Activated T-helper 1 cell treated with Interleukin-2 at 50 U/mL for 16 hours (primary cell): ENCODE measurements at regions not wholly inside any gene's neighbourhood (a gene's known extent, or its start where the extent isn't known, plus 50 kb on each side); places are given as distances from the start of the nearest gene placed in this dataset.

Experiments
- DNase-seq: peaks from one replicate; pipeline ENCODE4 v3.0.0-alpha.2; 2020; ENCODE audit warnings: low read depth

DNA sequence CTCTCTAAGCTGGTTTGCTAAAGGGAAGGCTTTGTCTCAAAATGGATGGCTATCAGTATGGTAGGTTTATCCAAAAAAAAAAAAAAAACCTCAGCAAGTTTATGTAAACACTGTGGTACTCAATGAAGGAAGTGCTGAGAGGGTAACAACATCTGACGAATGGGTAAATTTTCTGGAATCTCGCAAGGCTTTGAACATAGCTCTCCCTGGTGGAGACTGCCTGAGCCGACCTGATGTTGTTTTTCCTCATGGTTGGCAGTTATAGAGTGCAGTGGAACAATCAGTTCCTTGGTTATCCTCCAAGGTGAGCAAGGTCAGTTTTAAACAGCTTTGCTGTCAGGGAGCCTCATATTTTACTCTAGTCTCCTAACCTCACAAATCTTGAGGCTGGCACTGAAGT, 94.6 kb downstream of the ZPLD1 start:
- no peak for DNase-seq

GRCh38 chr3:102530415-102531181, 95.8 kb downstream of the ZPLD1 start:
- DNase-seq = no peak

DNA sequence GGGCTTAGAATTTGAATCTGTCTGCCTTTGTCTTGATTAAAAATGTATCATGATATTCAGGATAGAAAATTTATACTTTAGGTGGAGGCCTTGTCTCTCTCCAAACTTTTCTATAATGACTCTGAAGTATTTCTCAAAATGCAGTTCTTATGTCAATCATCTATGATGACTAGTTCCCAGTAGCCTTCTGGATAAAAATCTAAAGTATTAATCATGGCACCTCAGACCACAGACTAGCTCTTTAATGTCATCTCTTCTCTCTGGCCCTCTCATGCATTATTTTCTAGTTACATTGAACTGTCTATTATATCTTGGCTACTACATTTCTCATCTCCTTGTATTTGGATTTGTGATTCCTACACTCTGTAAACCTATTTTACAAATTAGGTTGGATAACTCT, 96.9 kb downstream of the ZPLD1 start:
- no peak for DNase-seq

GRCh38 chr3:102532901-102533300, 98.1 kb downstream of the ZPLD1 start:
- DNase-seq = no peak

DNA sequence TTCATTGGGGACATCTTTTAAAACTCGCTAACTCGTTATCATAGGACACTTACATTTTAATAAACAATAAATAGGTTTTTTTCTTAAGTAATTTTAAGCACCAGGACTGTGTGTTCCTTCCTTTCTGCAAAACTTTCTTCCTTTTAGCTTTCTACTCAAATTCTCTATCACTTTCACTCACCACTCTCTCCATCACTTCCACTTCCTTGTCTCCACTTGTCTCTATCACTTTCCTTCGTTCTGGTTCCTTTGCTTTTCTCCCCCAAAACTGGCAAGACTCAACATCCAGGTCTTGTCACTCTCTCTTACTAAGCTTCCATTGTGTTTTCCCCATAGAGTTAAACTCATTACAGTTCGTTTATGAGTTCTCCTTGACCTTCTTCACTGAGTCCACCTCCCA, 99.0 kb downstream of the ZPLD1 start:
- no peak for DNase-seq

DNA sequence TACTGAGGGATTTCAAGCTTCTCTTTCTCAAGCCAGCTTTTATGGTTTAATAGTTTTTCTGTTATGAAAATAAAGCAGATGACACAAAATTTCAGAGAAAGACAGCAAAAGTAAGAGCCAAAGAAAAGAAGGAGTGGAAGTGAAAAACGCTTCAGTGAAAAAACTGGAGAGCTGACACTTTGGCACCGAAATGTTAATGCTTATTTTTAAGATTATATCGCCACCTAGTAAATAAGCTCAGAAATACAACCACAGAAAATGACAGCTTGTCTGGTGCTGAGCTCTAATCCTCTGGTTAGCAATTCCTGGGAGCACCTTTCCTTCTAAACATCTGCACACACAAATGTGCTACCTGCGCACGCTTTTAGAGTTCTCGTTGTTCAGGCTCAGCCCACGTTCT, 101.6 kb downstream of the ZPLD1 start:
- no peak for DNase-seq

GRCh38 chr3:102537123-102537522, 102.3 kb downstream of the ZPLD1 start:
- DNase-seq = no peak

DNA sequence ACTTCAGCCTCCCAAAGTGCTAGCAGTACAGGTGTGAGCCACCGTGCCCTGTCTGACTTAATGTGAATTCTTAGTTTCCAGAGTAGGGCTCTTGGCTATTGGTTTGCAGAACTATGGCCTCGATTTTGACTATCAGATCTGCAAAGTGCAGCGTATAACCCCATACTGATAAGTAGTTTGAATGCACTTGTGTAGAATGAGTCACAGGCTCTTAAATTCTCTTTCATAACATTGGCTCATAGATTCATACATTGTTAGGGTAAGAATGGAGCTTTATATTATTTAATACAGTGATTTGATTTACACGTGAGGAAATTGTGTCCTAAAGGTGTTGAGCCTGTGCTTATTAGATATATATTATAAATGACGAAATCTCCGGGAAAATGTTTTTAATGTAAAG, 109.9 kb downstream of the ZPLD1 start:
- DNase-seq = no peak

DNA sequence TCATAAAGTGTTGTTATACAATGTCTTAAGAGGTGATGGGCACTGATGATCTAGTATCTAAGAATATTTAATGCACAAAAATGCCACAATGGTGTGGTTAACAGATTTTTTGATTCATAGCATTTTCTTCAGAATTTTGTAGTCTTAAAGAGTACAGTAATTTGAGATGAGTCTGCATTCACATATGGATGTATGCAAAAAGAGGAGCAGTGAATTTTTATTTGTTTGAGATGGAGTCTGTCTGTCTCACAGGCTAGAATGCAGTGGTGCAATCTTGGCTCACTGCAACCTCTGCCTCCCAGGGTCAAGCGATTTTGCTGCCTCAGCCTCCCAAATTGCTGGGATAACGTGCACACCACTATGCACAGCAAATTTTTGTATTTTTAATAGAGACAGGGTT, 110.5 kb downstream of the ZPLD1 start:
- no peak for DNase-seq

DNA sequence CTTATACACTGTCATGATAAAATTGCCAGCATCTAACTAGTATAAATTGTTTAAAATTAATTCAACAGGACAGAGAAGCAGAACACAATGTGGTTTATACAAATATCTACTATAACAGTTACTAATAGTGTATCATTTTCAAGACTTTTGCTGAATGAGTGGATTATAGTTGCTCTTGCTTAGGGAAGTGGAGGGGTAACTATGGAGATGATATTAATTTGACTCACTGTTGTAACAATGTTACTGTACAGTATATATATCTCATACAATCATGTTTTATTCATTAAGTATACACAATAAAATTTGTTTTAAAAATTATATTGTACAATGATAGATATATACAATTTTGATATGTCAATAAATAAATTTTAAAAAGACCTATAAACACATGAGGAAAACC, 119.1 kb downstream of the ZPLD1 start:
- DNase-seq = no peak

- DNase-seq = no peak
These were observed 135.7 kb downstream of the ZPLD1 start for GRCh38 chr3:102570511-102570910.

DNA sequence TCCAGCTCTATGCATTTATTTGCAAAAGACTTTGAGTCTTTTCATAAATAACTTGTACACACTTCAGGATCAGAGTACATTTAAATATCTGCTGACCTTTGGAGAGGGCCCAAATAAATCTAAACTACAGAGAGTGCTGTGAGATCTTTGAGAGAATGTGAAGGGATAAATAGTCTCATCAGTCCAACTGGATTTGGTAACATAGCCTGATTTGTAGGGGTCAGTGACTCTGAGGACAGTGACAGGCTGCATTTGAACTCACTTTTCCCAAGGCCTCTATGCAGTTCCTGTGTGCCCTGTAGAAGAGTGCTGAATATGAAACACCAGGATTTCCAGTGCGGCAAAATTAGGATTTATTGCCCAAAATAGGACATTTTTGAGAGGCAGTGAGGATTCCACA, 136.2 kb downstream of the ZPLD1 start:
- DNase-seq = no peak

- DNase-seq = no peak
These were observed 137.0 kb downstream of the ZPLD1 start for GRCh38 chr3:102571720-102572384.

DNA sequence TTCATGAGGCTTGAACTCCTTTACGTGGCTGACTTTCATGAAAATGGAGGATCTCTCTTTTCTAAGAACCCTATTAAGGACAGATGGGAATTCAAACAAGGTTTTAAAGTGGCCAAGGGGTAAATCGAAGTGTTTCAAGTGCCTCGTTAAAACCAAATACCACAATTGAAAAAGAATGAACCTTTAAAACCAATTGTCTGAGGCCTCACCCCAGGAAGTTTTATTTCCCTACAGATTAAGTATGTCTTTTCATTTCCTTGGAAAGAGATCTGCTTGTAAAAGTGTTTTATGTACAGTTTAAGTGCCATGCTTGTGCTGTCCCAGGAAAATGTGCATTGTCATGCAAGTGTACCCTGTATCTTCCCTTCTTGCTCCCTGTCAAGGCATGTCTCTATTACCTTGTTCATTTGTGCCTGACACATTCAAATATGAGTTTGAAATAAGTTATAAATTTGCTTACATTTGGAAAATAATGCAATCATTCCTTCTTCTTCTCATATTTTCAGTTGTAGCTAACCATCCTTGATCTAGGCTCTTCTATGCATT, 138.7 kb downstream of the ZPLD1 start:
- DNase-seq = no peak

DNA sequence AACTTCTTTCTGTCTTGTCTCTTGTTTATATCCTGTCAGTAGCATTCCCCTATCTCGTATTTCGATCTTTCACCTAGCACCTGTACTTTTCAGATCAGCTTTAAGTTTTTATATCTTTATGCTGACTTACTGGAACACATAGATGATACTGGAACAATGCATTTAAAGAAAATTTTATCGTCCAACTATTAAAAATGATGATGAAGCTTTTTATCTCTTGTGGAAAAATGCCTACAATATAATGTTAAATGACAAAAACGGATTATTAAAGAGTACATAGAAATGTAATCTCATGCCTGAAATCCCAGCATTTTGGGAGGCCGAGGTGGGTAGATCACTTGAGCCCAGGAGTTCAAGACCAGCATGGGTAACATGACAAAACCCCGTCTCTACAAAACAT, 139.5 kb downstream of the ZPLD1 start:
- no peak for DNase-seq

DNA sequence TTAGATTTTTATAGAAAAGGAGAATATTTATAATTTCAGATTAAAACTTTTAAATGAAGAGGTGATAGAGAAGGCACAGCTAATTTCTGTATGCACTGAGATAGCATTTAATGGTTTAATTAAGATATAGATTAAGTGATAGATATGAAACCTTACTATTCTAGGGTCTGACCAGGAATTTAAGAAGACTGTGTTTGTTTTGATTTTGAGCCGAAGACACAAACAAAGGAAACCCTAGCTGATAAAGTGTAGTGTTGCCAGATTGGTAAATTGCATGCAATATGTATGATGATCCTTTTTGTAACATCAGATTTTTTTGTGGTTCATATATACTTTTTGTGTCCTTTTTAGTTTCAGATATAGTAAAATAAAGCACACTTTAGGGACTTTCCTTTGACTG, 141.8 kb downstream of the ZPLD1 start:
- DNase-seq = no peak

- DNase-seq = no peak
These were observed 142.4 kb downstream of the ZPLD1 start for GRCh38 chr3:102577082-102577789.

DNA sequence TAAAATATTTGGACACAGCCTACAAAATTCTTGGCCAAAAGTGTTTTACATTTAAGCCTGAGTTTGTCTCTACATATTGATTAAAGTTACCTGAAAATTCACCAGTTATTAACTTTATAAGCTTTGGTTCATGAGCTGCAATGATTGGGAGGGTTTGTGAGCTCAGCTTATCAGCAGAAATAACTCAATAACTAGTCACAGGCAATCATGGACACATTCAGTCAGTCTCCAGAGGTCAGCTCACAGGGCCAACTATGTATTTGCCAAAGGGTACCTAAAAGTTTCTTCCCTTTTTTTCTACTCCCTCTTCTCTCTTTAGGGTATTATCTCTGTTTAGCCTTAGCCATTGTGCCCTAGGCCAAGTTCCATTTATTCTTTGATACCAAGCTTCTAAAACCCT, 145.9 kb downstream of the ZPLD1 start:
- no peak for DNase-seq

DNA sequence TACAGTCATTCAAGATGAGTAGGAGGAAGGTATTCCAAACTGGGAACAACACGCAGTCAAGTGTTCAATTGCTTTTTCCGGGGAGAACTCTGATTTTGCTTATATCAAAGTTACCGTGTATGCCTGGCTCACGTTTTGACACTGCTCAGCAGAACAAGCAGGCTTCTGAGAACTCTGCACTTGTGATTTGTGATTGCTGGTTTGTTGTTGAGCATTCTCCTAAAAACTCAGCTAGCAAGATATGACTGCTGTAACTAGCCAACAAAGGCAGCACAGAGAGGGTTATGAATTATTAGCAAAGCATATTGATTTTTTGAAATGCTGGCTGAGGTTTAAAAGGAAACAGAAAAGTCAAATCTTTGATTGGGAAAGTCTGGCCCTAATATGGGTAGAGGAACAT, 151.7 kb downstream of the ZPLD1 start:
- no peak for DNase-seq

DNA sequence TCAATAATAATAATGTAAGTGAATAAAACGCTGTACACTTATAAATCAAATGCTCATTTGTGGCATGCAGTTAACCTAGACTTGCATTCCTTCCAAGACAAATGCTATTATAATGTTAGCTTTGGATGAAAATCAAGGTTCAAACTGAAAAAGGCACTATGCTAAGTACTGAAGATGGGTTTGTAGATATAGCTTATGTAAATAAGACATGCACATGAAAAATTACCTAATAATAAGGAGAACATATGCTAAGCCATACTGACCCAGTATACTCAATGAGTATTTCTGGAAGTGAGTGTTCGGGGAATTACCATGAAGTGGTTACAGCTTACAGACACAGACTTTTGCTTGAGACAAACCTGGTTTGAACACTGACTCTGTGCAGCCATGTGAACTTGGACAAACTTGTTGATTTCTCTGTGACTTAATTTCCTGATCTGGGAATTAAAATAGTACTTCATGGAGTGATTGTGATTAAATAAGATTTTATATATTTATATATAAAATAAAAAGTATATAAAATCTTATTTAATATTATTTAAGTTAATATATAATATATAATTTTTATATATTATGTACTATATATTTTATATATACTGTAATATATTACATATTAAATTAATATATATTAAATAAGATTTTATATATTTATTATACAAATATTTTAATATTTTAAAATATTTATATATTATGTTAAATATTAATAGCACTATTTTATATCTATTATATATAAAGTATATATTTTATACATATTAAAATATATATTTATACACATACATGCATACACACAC, 159.2 kb downstream of the ZPLD1 start:
- no peak for DNase-seq

GRCh38 chr3:102595057-102595456, 160.2 kb downstream of the ZPLD1 start:
- DNase-seq = no peak
